ENCODE measurements at regions not wholly inside any gene's neighbourhood (a gene's known extent, or its start where the extent isn't known, plus 50 kb on each side); places are given as distances from the start of the nearest gene placed in this dataset.

DNA sequence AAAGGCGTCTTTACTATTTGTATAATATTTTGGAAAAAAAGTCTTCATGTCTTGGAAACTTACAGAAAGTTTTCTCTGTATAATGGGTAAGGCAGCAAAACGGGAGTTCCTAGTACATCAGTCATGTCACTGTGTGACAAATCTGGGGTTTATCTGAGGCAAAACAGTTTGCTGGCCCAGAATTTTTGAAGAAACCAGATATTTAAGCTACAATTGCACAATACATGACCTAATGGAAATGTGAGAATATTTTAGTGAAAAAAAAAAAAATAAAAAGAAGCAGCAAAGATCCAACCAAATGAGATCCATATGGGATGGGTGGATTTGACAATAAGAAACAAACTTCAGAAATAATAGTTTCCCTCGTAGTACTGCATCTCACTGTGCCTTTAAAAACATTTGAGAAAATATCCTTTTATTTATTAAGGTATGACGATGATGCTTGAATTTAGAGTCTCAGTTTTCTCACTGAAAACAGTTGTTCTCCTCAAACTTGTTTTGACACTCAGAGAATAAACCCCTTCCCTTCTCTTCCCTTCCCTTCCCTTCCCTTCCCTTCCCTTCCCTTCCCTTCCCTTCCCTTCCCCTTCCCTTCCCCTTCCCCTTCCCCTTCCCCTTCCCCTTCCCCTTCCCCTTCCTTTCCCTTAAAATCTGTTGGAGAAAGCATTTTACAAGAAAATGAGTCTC, 180.5 kb upstream of the TUT7 start:
- peak; percentile 82 for DNase-seq (ENCODE audit: low spot score)

DNA sequence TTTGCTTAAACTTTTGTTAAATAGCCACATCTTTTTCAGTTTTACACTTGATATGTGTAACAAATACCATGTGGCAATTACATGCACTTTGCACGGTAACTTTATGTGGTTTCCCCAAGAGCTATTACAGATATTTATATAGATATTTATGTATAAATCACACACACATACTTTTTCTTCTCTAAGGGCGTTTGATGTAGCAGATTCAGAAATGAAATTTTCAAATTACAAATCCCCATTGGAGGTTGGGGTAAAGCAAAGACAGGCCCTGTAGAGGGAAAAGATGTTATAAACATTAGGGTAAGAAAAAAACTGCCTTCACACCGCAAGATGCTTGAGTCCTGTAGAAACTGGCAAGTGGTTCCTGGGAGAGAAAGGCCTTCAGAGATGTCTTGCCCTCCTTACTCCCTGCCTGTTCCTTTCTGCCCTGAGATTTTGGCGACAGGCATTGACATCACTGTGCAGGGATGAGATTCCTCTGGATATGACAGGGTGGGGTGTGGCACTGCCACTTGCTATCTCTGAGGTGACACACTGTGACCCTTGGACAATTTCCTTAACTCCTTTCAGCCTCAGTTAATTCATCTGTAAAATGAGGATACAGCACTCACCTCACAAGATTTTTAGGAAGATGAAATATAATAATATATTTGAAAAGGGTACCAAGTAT, 177.9 kb upstream of the TUT7 start:
- DNase-seq (ENCODE audit: low spot score), result no peak

DNA sequence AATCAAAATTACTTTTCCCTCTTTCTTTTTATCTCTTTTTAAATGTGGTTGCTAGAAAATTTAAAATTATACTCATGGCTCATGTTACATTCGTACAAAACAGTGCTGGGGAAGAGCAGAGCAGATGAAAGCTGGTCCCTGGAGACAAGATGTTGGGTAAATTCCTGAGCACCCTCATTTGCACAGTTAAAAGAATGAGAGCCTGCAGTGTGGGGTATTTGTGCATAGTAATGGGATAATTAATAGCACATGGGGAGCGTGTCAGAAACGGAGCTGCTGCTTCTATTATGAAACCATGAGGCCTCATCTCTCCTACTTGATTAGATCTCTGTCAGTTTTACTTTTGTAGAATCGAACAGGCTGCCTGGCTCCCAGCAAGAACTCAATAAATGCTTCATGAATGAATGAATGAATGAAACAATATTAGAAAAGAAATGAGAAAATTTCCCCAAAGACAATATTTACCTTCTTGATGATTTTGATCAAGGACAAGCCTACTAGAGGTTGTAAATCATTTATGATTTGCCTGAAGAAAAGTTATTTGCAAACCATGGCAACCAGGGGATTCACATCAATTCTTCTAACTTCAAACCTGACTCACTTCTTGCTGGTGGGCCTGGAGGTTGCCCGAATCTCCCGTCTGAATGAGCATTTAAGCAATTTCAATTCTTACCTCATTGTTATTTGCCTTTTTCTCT, 177.2 kb upstream of the TUT7 start:
- no peak for DNase-seq (ENCODE audit: low spot score)

DNA sequence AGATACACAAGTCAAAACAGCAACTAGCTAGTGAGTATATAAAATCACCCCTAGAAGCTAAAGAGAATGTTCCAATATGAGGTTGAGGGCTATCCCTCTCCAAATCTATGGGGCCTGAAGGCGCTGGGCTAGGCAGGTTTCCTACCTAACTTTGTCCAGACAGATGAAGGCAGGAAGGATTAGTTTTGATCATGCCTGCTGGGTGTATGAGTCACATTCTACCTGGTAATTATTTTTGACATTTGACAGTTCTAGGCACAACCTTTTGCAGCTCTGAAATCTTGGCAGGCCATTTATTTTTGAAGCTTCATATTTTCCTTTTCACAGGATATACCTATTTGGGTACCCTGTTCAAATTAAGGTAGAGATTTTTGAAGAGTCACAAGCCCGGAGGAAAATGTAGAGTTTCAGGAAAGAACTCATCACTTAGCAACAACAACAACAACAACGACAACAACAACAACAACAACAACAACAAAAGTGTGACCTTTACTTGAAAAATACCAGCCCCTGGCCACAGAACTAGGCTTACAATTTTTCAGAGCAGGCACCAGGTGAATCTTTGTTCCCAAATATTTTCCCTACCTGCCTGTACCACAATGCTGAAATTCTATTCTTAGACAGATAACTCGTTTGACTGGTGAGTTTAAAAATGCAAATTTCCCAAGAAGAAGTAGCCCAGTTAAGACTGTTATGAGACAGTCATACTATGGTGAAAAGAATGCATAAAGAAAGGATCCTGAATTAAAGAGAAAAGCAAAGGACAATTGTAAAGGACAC, 175.5 kb upstream of the TUT7 start:
- peak; percentile 69 for DNase-seq (ENCODE audit: low spot score)

DNA sequence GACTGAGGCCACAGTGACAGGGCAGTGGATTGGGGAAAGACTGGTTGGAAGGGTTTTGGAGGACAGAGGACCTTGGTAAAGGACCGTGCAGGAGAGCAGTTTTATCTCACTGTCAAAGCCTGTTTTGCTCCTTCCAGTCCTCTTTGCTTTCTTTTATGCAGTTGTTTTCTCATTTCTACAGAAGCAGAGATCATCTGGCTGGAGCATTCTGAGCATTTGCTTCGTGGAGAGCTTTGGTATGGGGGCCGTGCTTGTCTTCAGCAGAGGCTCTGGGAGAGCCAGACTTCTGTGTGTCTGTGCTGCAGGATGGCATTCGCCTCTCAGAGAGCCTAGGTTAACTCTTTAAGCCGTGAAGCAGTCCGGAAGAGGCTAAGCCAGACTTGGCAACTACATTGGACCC, 171.8 kb upstream of the TUT7 start:
- DNase-seq (ENCODE audit: low spot score), result peak; percentile 75

DNA sequence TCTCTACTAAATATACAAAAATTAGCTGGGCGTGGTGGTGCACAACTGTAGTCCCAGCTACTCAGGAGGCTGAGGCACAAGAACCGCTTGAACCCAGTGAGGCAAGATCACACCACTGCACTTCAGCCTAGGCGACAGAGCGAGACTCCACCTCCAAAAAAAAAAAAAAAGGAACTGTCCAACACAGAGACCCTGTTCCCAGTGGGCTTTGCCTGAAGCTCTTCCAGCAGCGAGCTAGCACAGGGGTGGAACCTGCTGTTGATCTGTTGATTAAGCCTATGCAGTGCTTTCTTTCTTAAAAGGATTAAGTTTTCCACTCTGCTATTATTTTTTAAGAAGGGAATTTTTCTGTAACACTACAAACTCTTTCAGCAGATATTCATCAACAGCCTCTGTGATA, 171.0 kb upstream of the TUT7 start:
- DNase-seq (ENCODE audit: low spot score), result peak; percentile 22

DNA sequence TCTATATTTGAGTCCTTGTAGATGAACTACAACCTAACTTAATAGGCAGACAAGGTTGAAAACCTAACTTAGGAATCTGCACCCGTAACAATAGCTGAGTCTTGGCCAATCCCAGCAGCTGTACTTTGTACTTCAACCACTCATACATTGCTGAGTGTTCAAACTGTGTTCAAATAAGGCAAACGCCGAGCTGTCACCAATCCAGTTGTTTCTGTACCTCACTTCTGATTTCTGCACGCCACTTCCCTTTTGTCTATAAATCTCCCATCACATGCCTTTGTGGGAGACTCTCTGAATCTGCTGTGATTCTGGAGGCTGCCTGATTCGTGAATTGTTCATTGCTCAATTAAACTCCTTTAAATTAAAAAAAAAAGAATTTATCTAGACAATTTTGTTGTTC, 167.8 kb upstream of the TUT7 start:
- no peak for DNase-seq (ENCODE audit: low spot score)

DNA sequence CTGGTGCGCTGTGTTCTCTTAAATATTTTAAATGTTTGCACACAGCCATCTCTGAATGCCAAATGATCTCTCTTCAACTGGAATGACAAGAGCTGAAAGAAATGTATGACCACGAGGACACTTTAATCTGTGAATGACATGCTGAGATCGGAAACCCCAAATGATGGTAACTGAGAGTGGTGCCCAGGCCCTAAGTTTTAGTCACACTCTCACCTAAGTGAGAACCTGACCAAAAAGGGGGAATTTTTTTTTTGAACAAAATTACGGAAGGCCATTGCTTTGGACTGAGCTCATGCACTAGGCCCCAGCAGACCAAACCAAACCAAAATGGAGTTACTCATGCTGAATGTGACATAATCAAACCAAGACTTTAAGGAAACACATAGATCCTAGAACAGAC, 167.1 kb upstream of the TUT7 start:
- no peak for DNase-seq (ENCODE audit: low spot score)

DNA sequence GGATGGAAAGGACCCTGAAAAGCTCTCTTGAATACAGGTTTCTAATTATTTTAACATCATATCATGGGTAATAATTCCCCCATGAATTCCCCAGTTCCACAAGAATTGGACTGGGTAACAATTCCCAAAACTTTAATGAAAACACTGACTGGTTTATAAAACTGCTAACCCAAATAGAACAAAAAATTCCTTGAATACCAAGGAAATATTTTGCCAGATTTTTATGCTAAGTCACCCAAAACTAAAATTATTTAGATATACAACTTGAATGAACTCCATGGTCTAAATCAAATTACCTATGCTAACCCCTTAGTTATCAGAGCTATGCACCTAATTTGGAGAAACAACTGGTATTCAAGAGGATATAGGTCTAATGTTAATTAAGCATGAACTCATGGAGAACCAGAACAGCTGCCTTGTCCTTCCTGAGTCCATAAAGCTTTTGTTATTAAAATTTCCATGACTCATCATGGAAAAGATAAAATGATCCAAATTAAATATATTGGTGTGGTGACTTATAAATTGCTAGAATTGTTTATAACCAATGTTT, 164.9 kb upstream of the TUT7 start:
- DNase-seq (ENCODE audit: low spot score), result no peak

DNA sequence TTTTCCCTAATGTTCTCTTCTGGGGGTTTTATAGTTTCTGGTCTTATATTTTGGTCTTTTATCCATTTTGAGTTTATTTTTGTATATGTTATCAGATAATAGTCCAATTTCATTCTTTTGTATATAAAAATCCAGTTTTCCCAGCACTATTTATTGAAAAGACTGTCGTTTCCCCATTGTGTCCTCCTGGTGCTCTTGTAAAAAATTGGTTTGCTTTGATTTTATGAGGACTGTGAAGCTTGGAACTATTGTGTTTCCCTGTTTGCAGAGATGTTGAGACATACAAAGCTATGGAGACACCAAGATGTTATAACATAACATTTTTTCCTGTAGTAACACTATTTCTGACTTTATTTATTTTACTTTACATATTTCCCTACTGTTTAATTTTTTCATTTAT, 163.3 kb upstream of the TUT7 start:
- DNase-seq (ENCODE audit: low spot score), result no peak

DNA sequence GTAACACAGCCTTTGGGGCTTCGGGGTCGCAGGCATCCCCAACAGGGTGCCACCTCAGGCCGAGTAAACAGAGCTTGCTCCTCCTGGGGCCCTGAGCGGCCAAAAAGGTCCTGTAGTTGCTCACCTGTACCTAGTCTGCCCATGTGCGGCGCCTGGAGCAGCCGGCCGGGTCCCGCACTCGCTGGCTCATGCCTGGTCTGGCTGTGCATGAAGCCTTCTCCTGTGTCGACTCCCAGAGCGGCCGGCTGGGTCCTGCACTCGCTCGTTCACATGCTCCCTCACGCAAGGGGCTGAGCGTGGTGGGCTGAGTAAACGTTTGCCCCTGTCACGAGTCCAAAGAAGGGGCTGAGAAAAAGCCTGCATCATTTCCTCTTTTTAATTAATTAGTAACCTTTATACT, 162.4 kb upstream of the TUT7 start:
- DNase-seq (ENCODE audit: low spot score), result no peak

DNA sequence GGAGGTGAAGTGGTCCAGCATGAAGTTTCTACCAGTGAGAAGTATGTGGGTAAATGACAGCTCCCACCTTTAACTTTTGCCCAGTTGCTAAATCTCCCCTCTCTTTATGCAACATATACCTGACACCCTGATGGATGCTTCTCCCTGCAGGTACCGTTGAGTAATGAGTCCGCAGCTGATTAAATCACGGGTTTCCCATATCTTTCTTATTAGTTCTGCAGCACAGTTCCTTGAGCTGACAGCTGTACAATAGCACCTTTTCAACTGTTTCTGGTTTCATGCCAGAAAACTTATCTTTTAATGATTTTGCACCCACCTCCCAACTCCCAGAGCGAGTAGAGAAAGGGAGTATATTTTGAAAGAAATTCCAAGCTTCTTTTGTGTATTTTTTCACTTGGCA, 161.0 kb upstream of the TUT7 start:
- peak; percentile 34 for DNase-seq (ENCODE audit: low spot score)

DNA sequence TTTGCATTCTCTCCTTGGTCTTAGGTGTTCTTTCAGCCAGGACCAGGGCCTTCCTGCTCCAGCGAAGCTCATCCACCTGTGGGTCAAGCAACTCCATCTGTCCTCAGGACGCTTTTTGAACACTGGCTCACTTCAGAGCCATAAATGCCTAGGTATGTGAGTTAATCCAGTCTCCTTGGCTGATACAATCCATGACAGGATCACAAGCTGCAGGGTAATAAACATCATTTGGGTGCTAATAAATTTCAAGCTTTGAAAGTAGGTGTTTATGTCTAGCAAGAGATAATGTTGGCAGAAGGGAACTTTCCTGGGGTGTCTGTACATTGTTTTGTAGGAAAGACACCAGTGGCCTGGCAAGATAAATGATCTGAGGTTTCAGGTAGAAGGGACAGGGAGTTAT, 159.2 kb upstream of the TUT7 start:
- peak; percentile 42 for DNase-seq (ENCODE audit: low spot score)

DNA sequence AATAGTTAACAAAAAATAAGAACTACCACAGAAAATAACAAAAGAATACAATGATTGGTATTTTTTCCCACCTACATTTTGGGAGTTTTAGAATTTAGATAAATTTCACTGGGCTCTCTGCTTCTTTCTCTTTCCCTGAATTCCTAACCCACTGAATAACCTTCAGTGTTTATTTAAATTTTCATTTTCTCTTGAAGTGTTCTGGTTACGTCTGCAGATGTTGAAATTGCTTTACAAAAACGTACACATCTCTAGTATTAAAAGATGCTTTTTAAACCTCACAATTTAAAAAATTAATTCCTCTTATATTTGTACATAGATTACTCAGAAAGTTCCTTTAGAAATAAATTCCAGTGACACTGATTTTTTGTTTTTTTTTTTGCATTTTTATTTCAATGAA, 158.7 kb upstream of the TUT7 start:
- DNase-seq (ENCODE audit: low spot score), result no peak

DNA sequence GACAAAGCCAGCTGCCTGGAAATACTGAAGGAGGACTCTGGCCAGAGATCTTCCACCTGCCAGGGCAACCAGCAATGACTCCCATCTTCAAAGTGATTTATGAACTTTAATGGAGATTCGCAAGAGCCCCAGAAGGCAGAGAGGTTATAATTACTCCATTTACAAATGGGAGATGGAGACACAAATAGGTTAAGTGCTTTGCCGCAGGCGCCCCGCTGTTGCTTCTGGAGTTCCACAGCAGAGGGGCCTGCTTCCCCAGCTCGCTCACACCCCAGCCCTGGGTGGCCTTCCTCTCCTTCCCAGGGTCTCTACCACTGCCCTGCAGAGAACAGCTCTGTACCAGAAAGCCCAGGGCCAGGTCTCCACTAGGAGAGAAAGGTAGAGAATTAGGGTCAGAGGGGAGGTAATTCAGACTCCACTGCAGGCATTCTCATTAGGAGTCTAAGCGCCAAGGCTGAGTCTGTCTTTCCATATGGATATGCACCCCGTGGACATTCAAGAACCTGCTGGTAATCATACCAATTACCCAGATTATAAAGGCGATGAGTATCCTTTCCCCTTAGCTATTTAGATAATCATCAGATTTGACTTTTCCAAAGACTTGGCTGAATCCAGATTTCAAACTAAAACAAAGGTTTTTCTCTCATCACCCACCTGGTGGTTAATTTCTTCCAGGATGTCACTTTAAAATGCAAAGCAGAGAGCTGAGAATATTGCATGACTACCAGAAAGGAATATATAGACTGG, 157.6 kb upstream of the TUT7 start:
- DNase-seq (ENCODE audit: low spot score), result no peak

DNA sequence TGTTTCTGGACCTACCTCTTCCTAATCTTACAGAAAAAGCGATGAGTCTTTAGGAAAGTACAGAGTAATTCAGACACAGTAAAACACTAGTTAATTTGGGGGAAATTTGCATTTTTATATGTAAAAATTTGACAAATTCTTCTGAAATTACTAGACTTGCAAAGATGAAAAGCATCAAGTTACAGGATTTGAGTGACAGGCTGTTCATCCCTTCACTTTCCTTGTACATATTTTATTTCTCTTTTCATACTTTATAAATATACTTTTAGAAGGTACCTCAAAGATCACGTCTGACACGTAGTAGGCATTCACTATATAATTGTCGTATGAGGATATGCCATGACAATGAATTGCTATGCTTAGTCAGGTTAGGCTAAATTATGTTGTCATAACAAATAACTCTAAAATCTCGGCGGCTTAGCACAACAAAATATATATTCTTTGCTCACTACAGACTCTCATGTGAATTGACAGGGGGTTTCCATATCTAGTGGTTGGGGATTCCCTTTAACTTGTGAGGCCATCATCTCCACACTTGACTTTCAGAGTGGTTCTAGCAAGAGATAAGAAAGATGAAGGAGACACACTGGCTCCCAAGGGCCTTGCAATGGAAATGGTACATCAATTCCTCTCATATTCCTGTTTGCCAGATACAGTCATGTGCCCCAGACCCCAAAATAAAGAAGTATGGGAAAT, 154.1 kb upstream of the TUT7 start:
- DNase-seq (ENCODE audit: low spot score), result no peak

DNA sequence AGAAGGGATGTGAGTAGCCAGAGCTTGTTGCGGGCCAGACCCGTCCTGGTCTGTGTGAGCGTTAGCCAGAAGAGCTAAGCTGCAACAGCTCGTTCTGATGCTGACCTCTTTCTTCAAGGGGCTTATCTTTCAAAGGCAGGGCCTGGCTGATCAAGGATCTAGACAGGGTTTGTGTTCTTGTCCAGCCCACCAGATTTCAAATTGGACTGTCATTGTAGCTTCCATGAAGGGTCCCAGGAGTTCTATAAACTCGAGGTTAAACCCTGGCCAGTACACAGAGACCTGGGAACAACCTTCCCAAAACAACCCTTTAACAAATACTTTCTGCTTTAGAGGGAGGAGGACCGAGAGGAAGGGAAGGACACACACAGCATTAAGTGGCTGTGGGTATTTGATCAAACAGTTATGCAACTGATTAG, 153.0 kb upstream of the TUT7 start:
- DNase-seq (ENCODE audit: low spot score), result peak; percentile 88

DNA sequence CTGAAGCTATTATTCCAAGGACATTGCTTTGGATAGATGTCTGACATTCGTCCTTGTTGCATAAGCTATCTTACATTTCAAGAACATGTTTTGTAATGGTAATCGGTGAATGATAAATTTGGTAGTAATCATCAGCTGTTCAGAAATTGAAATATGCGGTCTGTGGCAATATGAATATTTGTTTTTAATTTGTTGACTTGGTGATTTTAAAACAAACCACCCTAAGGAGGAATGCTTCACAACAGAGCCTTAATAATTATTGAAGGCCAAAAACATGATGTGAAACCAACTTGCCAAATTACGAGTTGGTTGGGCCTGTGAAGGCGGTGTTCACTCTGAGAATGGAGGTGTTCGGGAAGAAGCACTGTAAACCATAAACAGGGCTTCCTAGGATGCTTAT, 149.7 kb upstream of the TUT7 start:
- DNase-seq (ENCODE audit: low spot score), result no peak

DNA sequence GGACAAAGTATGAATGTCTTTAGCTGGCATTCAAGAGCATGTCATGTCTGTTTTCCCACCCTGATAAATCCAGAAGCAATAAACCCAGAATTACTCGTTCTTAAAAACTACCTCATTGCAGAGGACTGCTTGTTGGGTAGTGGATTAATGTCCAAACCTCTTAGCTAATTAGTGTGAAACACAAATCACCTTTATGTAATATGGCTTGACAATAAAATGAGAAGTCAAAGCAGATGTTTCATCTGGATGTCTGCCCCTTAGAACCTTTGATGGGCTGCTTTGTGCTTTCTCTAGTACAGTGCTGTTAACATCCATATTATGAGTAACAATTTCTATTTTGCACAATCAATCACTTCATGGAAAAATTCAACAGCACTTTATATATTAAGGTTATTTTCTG, 149.1 kb upstream of the TUT7 start:
- no peak for DNase-seq (ENCODE audit: low spot score)

DNA sequence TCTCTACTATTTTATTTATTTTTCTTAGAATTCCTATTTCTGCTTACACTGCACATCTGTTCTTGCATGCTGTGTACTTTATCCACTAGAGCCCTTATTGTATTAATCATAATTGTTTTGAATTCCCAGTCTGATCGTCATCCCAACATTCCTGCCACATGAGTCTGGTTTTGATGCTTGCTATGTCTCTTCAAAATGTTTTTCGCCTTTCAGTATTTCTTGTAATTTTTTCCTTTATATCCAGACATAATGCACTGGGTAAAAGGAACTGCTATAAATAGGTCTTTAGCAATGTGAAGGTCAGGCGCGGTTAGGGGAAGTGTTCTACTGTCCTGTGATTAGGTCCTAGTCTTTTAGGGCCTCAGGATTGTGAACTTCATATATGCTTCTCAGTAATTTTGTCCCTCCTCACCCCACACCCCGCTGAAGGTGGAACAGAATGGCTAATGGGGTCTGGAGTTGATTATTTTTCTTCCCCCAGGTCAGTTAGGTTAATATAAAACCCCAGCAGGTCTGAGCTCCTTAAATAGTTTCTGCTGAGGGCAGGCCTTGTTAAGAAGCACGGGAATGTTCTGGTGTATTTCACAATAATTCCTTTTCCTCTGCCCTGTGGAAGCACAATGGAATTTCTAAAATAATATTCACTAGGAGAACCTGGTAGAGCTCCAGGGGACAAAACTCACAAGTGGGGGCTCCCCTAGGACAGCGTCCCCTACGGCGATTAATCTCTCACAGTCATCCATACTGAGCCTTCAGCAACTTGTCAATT, 146.6 kb upstream of the TUT7 start:
- DNase-seq (ENCODE audit: low spot score), result no peak

Data from umbilical cord (tissue), 1 donor.